Liver (tissue), 8 donors: ENCODE measurements at regions not wholly inside any gene's neighbourhood (a gene's known extent, or its start where the extent isn't known, plus 50 kb on each side); places are given as distances from the start of the nearest gene placed in this dataset.

Experiments
- DNase-seq: peaks from one replicate; pipeline ENCODE4 v3.0.0-alpha.2; 2017; ENCODE audit warnings: low spot score
- H3K27ac ChIP-seq, 2 donors: one replicate each; pipeline ENCODE4 v1.7.0; 2013; ENCODE audit warnings: inconsistent platforms in 2 of 2, low read length in 2 of 2, control low read depth in 1 of 2, low read depth in 1 of 2, mild to moderate bottlenecking in 1 of 2
- H3K27me3 ChIP-seq, 4 donors: one replicate each; pipeline versions ENCODE4 v1.6.1 to v1.7.0; 2013; ENCODE audit warnings: low read length in 3 of 4, inconsistent platforms in 1 of 4, mild to moderate bottlenecking in 1 of 4, moderate library complexity in 1 of 4; ENCODE audit not compliant: control insufficient read depth in 4 of 4, insufficient read depth in 4 of 4
- H3K36me3 ChIP-seq, 4 donors: one replicate each; pipeline versions ENCODE4 v1.6.1 to v1.7.0; 2013; ENCODE audit warnings: low read length in 3 of 4, mild to moderate bottlenecking in 3 of 4, low read depth in 1 of 4, moderate library complexity in 1 of 4; ENCODE audit not compliant: control insufficient read depth in 4 of 4, insufficient read depth in 3 of 4
- H3K4me1 ChIP-seq, 4 donors: one replicate each; pipeline versions ENCODE4 v1.6.1 to v1.7.0; 2013; ENCODE audit warnings: low read length in 3 of 4, mild to moderate bottlenecking in 3 of 4, moderate library complexity in 1 of 4; ENCODE audit not compliant: control insufficient read depth in 4 of 4, insufficient read depth in 4 of 4
- H3K4me3 ChIP-seq, 3 donors: one replicate each; pipeline versions ENCODE4 v1.6.1 to v1.7.0; 2013; ENCODE audit warnings: low read length in 3 of 3, control low read depth in 1 of 3, low read depth in 1 of 3, mild to moderate bottlenecking in 1 of 3
- H3K9ac ChIP-seq, 2 donors: one replicate each; pipeline ENCODE4 v1.7.0; 2013; ENCODE audit warnings: low read length in 2 of 2, mild to moderate bottlenecking in 2 of 2, moderate library complexity in 2 of 2, control low read depth in 1 of 2, low read depth in 1 of 2
- H3K9me3 ChIP-seq, 4 donors: one replicate each; pipeline versions ENCODE4 v1.6.1 to v1.7.0; 2013; ENCODE audit warnings: low read length in 3 of 4; ENCODE audit not compliant: control insufficient read depth in 4 of 4
- EGR1 ChIP-seq, 2 donors: IDR thresholded peaks; 2 replicates each; pipeline ENCODE4 v1.6.1; 2016 to 2018; ENCODE audit warnings: antibody characterized with exemption in 2 of 2, low read depth in 2 of 2
- FOXA1 ChIP-seq: IDR thresholded peaks from 2 replicates; pipeline ENCODE4 v1.6.1; 2016; ENCODE audit warnings: antibody characterized with exemption
- FOXA2 ChIP-seq: IDR thresholded peaks from 2 replicates; pipeline ENCODE4 v1.6.1; 2016; ENCODE audit warnings: antibody characterized with exemption
- GABPA ChIP-seq, 2 donors: IDR thresholded peaks in 1 of 2; conservative IDR thresholded peaks in 1 of 2; 2 replicates each; pipeline ENCODE4 v1.6.1; 2016; ENCODE audit warnings: antibody characterized with exemption in 2 of 2, mild to moderate bottlenecking in 1 of 2, moderate library complexity in 1 of 2
- HNF4A ChIP-seq, 2 donors: conservative IDR thresholded peaks; 2 replicates each; pipeline ENCODE4 v1.6.1; 2016; ENCODE audit warnings: antibody characterized with exemption in 2 of 2, mild to moderate bottlenecking in 2 of 2
- HNF4G ChIP-seq: IDR thresholded peaks from 2 replicates; pipeline ENCODE4 v1.6.1; 2016; ENCODE audit warnings: antibody characterized with exemption
- JUND ChIP-seq, 2 donors: IDR thresholded peaks; 2 replicates each; pipeline ENCODE4 v1.6.1; 2016; ENCODE audit warnings: antibody characterized with exemption in 2 of 2
- NR2F2 ChIP-seq: IDR thresholded peaks from 2 replicates; pipeline ENCODE4 v1.6.1; 2016; ENCODE audit warnings: antibody characterized with exemption
- RAD21 ChIP-seq, 2 donors: IDR thresholded peaks; 2 replicates each; pipeline ENCODE4 v1.6.1; 2016; ENCODE audit warnings: antibody characterized with exemption in 2 of 2, mild to moderate bottlenecking in 2 of 2
- RXRA ChIP-seq, 2 donors: IDR thresholded peaks; 2 replicates each; pipeline ENCODE4 v1.6.1; 2017 to 2018; ENCODE audit warnings: antibody characterized with exemption in 2 of 2, mild to moderate bottlenecking in 1 of 2
- SP1 ChIP-seq: IDR thresholded peaks from 2 replicates; pipeline ENCODE4 v1.6.1; 2018; ENCODE audit warnings: antibody characterized with exemption, mild to moderate bottlenecking
- TAF1 ChIP-seq: conservative IDR thresholded peaks from 2 replicates; pipeline ENCODE4 v1.6.1; 2016; ENCODE audit warnings: antibody characterized with exemption, mild to moderate bottlenecking
- YY1 ChIP-seq: IDR thresholded peaks from 2 replicates; pipeline ENCODE4 v1.6.1; 2016; ENCODE audit warnings: antibody characterized with exemption, mild to moderate bottlenecking
- WGBS: extraction: QIAGEN DNeasy Blood & Tissue Kit; methylation state at CpG from one replicate; pipeline ENCODE4 v1.1.7; 2013; 5-methylcytosine and 5-hydroxymethylcytosine counted together
- TF ChIP-seq, protein P1 (sequence below): IDR thresholded peaks from 2 replicates; pipeline ENCODE4 v1.6.1; 2016; ENCODE audit warnings: antibody characterized with exemption
- TF ChIP-seq, protein P2 (sequence below): IDR thresholded peaks from 2 replicates; pipeline ENCODE4 v1.6.1; 2016; ENCODE audit warnings: antibody characterized with exemption
- TF ChIP-seq, protein P3 (sequence below): fragments of 150-350 bp; IDR thresholded peaks from 2 replicates; pipeline ENCODE4 v1.5.1; 2017; ENCODE audit warnings: improper control_type of control experiment, low read depth, low read length; ENCODE audit not compliant: missing input control
- TF ChIP-seq, protein P4 (sequence below): IDR thresholded peaks from 2 replicates; pipeline ENCODE4 v1.6.1; 2016; ENCODE audit warnings: antibody characterized with exemption
- TF ChIP-seq, protein P5 (sequence below): IDR thresholded peaks from 2 replicates; pipeline ENCODE4 v1.6.1; 2016; ENCODE audit warnings: antibody characterized with exemption, mild to moderate bottlenecking
- donor health status: healthy.
- donor health status: healthy.
- donor health status: healthy.
- donor health status: healthy.
- donor health status: healthy.

DNA sequence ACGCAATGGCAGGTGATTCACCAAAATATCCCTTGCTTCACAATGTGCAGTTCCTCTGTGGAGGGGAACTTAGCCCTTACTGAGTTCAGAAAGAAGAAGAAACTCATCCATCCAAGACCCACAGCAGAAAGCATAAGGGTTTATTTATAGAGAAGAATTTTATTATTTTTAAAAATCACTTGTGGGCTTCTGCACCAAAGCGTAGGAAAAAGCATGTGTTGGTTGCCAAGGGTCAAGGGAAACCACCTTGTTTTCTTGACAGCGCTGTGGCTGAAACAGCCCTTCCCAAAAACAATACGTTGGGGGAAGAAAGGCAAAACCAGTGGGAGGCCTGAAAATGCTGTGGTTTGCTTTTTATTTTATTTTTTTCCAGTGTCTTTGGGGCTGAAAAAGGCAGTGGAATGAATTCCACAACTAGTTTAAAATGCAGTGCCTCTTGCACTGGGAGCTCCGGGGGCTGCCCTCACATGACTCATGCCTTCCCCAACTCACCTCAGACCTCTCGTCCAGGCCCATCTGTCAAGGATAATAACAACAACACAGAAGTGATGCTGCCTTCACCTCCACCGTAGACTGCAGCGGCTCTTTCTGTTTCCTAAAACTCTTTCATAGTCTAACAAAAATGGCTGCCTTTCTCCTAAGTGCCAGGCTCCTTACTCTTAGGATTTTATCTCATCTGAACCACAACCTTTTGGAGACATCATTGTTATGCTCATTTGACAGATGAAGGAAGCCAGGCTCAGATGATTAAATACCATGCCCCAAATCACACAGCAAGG lies 224.2 kb upstream of the JUN start:
- 82% methylated on average over 8 of the region's 8 CpGs for WGBS
- TF ChIP-seq, protein P1, sequence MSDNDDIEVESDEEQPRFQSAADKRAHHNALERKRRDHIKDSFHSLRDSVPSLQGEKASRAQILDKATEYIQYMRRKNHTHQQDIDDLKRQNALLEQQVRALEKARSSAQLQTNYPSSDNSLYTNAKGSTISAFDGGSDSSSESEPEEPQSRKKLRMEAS, result no peak
- TF ChIP-seq, protein P2, sequence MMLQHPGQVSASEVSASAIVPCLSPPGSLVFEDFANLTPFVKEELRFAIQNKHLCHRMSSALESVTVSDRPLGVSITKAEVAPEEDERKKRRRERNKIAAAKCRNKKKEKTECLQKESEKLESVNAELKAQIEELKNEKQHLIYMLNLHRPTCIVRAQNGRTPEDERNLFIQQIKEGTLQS, result no peak
- TF ChIP-seq YY1, result no peak
- TF ChIP-seq, protein P3, sequence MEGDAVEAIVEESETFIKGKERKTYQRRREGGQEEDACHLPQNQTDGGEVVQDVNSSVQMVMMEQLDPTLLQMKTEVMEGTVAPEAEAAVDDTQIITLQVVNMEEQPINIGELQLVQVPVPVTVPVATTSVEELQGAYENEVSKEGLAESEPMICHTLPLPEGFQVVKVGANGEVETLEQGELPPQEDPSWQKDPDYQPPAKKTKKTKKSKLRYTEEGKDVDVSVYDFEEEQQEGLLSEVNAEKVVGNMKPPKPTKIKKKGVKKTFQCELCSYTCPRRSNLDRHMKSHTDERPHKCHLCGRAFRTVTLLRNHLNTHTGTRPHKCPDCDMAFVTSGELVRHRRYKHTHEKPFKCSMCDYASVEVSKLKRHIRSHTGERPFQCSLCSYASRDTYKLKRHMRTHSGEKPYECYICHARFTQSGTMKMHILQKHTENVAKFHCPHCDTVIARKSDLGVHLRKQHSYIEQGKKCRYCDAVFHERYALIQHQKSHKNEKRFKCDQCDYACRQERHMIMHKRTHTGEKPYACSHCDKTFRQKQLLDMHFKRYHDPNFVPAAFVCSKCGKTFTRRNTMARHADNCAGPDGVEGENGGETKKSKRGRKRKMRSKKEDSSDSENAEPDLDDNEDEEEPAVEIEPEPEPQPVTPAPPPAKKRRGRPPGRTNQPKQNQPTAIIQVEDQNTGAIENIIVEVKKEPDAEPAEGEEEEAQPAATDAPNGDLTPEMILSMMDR, result no peak
- TF ChIP-seq RAD21 (IDR thresholded peaks at IDR 0.05), result no peak
- no peak for TF ChIP-seq EGR1 (IDR thresholded peaks at IDR 0.05; ENCODE audit: low read depth in 2 of 2)
- no peak for TF ChIP-seq HNF4G
- TF ChIP-seq HNF4A (conservative IDR thresholded peaks at IDR 0.05), result no peak
- TF ChIP-seq JUND (IDR thresholded peaks at IDR 0.05), result no peak
- no peak for TF ChIP-seq GABPA (IDR thresholded peaks at IDR 0.05 in 1 of 2, conservative IDR thresholded peaks at IDR 0.05 in 1 of 2)
- no peak for TF ChIP-seq TAF1
- TF ChIP-seq, protein P4, sequence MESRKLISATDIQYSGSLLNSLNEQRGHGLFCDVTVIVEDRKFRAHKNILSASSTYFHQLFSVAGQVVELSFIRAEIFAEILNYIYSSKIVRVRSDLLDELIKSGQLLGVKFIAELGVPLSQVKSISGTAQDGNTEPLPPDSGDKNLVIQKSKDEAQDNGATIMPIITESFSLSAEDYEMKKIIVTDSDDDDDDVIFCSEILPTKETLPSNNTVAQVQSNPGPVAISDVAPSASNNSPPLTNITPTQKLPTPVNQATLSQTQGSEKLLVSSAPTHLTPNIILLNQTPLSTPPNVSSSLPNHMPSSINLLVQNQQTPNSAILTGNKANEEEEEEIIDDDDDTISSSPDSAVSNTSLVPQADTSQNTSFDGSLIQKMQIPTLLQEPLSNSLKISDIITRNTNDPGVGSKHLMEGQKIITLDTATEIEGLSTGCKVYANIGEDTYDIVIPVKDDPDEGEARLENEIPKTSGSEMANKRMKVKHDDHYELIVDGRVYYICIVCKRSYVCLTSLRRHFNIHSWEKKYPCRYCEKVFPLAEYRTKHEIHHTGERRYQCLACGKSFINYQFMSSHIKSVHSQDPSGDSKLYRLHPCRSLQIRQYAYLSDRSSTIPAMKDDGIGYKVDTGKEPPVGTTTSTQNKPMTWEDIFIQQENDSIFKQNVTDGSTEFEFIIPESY, result no peak
- TF ChIP-seq RXRA (IDR thresholded peaks at IDR 0.05), result no peak
- no peak for TF ChIP-seq FOXA2
- TF ChIP-seq SP1, result no peak
- DNase-seq, result no peak
- Histone ChIP-seq H3K27ac (no peak overlapping the region), H3K4me3 (no peak overlapping the region), H3K36me3 (no peaks in the 10 kb centered on the region), H3K9ac (no peak overlapping the region), H3K9me3 (no peaks in the 10 kb centered on the region), H3K4me1 (no peaks in the 10 kb centered on the region), H3K27me3 (no peaks in the 10 kb centered on the region)

DNA sequence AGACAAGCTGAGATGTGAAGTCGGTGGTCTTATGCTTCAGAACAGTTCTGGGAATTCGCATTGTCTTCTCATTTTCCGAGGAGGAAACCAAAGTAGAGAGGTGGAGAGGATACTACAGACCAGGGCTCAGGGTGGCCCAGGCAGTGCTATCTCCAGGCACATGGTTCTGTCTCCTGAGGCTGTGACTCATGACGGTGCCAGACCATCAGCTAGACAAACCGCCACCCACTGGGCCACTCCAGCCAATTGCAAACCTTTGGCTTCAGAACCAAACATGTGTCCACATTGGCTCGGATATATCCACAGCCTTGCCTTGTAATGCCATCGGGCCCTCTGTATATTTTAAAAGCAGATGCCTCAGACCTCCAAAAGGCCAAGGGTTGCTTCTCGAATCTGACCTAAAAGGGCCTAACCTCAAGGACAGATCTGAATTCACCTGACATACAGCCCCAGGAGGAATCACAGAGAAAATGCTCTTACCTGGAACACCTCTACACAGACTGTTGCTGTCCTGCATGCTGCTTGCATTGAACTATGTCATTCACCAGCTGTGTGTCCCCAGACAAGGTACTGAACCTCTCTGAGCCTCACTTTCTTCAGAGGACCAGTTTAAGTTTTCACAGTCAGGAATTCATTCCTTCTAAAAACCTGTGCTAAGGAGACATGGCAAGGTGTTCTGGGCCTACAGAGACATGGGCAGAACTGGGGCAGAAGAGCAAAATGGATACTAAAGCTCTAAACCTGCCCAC lies 224.9 kb upstream of the JUN start:
- H3K27ac ChIP-seq, result no peak overlapping the region
- H3K27me3 ChIP-seq, result no peaks in the 10 kb centered on the region
- H3K36me3 ChIP-seq, result no peaks in the 10 kb centered on the region
- no peak for DNase-seq
- H3K9me3 ChIP-seq, result no peaks in the 10 kb centered on the region
- H3K9ac ChIP-seq, result no peak overlapping the region
- no peak overlapping the region for H3K4me3 ChIP-seq
- TF ChIP-seq, protein P1, result no peak
- TF ChIP-seq RXRA (IDR thresholded peaks at IDR 0.05) (no peak), EGR1 (IDR thresholded peaks at IDR 0.05; ENCODE audit: low read depth in 2 of 2) (no peak), FOXA1 (no peak), FOXA2 (no peak), NR2F2 (no peak)
- TF ChIP-seq, protein P5, sequence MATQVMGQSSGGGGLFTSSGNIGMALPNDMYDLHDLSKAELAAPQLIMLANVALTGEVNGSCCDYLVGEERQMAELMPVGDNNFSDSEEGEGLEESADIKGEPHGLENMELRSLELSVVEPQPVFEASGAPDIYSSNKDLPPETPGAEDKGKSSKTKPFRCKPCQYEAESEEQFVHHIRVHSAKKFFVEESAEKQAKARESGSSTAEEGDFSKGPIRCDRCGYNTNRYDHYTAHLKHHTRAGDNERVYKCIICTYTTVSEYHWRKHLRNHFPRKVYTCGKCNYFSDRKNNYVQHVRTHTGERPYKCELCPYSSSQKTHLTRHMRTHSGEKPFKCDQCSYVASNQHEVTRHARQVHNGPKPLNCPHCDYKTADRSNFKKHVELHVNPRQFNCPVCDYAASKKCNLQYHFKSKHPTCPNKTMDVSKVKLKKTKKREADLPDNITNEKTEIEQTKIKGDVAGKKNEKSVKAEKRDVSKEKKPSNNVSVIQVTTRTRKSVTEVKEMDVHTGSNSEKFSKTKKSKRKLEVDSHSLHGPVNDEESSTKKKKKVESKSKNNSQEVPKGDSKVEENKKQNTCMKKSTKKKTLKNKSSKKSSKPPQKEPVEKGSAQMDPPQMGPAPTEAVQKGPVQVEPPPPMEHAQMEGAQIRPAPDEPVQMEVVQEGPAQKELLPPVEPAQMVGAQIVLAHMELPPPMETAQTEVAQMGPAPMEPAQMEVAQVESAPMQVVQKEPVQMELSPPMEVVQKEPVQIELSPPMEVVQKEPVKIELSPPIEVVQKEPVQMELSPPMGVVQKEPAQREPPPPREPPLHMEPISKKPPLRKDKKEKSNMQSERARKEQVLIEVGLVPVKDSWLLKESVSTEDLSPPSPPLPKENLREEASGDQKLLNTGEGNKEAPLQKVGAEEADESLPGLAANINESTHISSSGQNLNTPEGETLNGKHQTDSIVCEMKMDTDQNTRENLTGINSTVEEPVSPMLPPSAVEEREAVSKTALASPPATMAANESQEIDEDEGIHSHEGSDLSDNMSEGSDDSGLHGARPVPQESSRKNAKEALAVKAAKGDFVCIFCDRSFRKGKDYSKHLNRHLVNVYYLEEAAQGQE, result no peak
- H3K4me1 ChIP-seq, result no peaks in the 10 kb centered on the region
- 95% methylated on average over 8 of the region's 8 CpGs for WGBS
